HepG2 (cell line): ENCODE measurements at regions not wholly inside any gene's neighbourhood (a gene's known extent, or its start where the extent isn't known, plus 50 kb on each side); places are given as distances from the start of the nearest gene placed in this dataset.

ENCODE experiments used
- ATAC-seq: fragments of 200-7000 bp; cut with Tn5 transposase; 3 replicates; pipeline ENCODE4 v1.9.1; 2020; ENCODE audit warnings: mild to moderate bottlenecking, moderate library complexity
- BruUV-seq: library from RNA; stranded (reverse); fragments of 400-500 nt; replicated peaks from 2 replicates; lab custom pipeline; 2021; lab: Mats Ljungman, UMichigan
- CTCF ChIA-PET: fragments of 300-600 bp; formaldehyde crosslinking; extraction: SDS; loops from one replicate; lab custom pipeline; 2021; ENCODE audit warnings: low total read pairs, inconsistent platforms, low intra/inter-chr PET ratio; lab: Yijun Ruan, JAX
- POLR2A ChIA-PET: fragments of 350-600 bp; sonication (Branson Sonifier 250); formaldehyde crosslinking; loops from one replicate; lab custom pipeline; 2020; ENCODE audit warnings: antibody characterized with exemption, inconsistent platforms; lab: Yijun Ruan, JAX
- DNase-seq: peaks from one replicate; pipeline ENCODE4 v3.0.0-alpha.2; 2015; ENCODE audit warnings: low spot score
- FAIRE-seq: peaks from 3 replicates; lab custom pipeline; 2011; peaks lifted over from hg19 to GRCh38; lab: Jason Lieb, UNC
- H2AFZ ChIP-seq: one replicate; pipeline ENCODE4 v1.6.1; 2011; ENCODE audit warnings: low read length, inconsistent platforms
- H3K27ac ChIP-seq: fragments of 300-600 bp; 3 replicates; pipeline ENCODE4 v1.8.0; 2011; ENCODE audit warnings: mixed run types, mild to moderate bottlenecking, mixed read lengths, low read length, inconsistent platforms; ENCODE audit not compliant: insufficient read depth; ENCODE audit errors: extremely low read length
- H3K27me3 ChIP-seq, 2 experiments: fragments of 200-600 bp in 1 of 2; 2 replicates in 1 of 2; 3 replicates in 1 of 2; pipeline versions ENCODE4 v1.6.0 to v1.8.0; 2011; ENCODE audit warnings: low read length in 2 of 2, mild to moderate bottlenecking in 2 of 2, moderate library complexity in 2 of 2, inconsistent platforms in 1 of 2; ENCODE audit not compliant: insufficient read depth in 2 of 2, control insufficient read depth in 1 of 2
- H3K36me3 ChIP-seq, 2 experiments: fragments of 200-600 bp in 1 of 2; replicated peaks in 1 of 2; 2 replicates in 1 of 2; 3 replicates in 1 of 2; pipeline versions ENCODE4 v1.5.1 to v1.8.0; 2011; ENCODE audit warnings: low read length in 2 of 2, inconsistent platforms in 1 of 2; ENCODE audit not compliant: insufficient read depth in 2 of 2, control insufficient read depth in 1 of 2
- H3K4me1 ChIP-seq: 2 replicates; pipeline ENCODE4 v1.5.1; 2012; ENCODE audit warnings: low read length, inconsistent platforms; ENCODE audit not compliant: insufficient read depth
- H3K4me2 ChIP-seq: 2 replicates; pipeline ENCODE4 v1.6.0; 2011; ENCODE audit warnings: low read depth, low read length, inconsistent platforms
- H3K4me3 ChIP-seq, 3 experiments: fragments of 200-600 bp in 1 of 3; sonication (generic), shearing (Covaris generic) in 1 of 3; replicated peaks in 1 of 3; 2 replicates each; pipeline ENCODE4 v1.5.1; 2011 to 2016; ENCODE audit warnings: low read length in 3 of 3, inconsistent platforms in 2 of 3, low read depth in 2 of 3, mild to moderate bottlenecking in 2 of 3, control low read depth in 1 of 3, mixed read lengths in 1 of 3; ENCODE audit not compliant: insufficient read depth in 1 of 3
- H3K79me2 ChIP-seq: one replicate; pipeline ENCODE4 v1.6.1; 2011; ENCODE audit warnings: low read length, inconsistent platforms; ENCODE audit not compliant: insufficient read depth
- H3K9ac ChIP-seq: 2 replicates; pipeline ENCODE4 v1.6.0; 2011; ENCODE audit warnings: mild to moderate bottlenecking, low read depth, low read length, inconsistent platforms; ENCODE audit not compliant: insufficient read depth
- H3K9me3 ChIP-seq: 2 replicates; pipeline ENCODE4 v1.5.1; 2012; ENCODE audit warnings: mild to moderate bottlenecking, low read length
- H4K20me1 ChIP-seq: 2 replicates; pipeline ENCODE4 v1.6.0; 2011; ENCODE audit warnings: inconsistent platforms, mild to moderate bottlenecking, low read length, moderate library complexity; ENCODE audit not compliant: insufficient read depth
- DNMT1 ChIP-seq: sonication (generic); formaldehyde crosslinking; IDR thresholded peaks from 2 replicates; pipeline ENCODE4 v1.5.1; 2020; ENCODE audit warnings: mild to moderate bottlenecking, missing genetic modification reagents
- E2F2 ChIP-seq: sonication (generic); formaldehyde crosslinking; IDR thresholded peaks from 2 replicates; pipeline ENCODE4 v1.4.0; 2020; ENCODE audit warnings: missing genetic modification reagents, borderline replicate concordance
- HNRNPUL1 ChIP-seq: fragments of 200-400 bp; formaldehyde crosslinking; IDR thresholded peaks from 2 replicates; pipeline ENCODE4 v1.6.1; 2017; ENCODE audit warnings: low read depth, mild to moderate bottlenecking, low read length, moderate library complexity
- JDP2 ChIP-seq: sonication (generic); formaldehyde crosslinking; IDR thresholded peaks from 2 replicates; pipeline ENCODE4 v1.8.1; 2022; ENCODE audit warnings: missing genetic modification reagents, borderline replicate concordance
- MAFF ChIP-seq: IDR thresholded peaks from 2 replicates; pipeline ENCODE4 v1.6.1; 2011; ENCODE audit warnings: low read depth, low read length, improper control_type of control experiment
- MAFK ChIP-seq, 2 experiments: IDR thresholded peaks in 1 of 2; conservative IDR thresholded peaks in 1 of 2; 2 replicates each; pipeline ENCODE4 v1.6.1; 2011; ENCODE audit warnings: improper control_type of control experiment in 2 of 2, low read length in 2 of 2
- NONO ChIP-seq, 2 experiments: fragments of 450-650 bp in 1 of 2; sonication (generic) in 1 of 2; formaldehyde crosslinking in 1 of 2; IDR thresholded peaks in 1 of 2; conservative IDR thresholded peaks in 1 of 2; 2 replicates each; pipeline versions ENCODE4 v1.6.1 to v1.8.0; 2017 to 2022; ENCODE audit warnings: mild to moderate bottlenecking in 1 of 2, missing genetic modification reagents in 1 of 2, moderate library complexity in 1 of 2
- SYNCRIP ChIP-seq: fragments of 200-400 bp; formaldehyde crosslinking; IDR thresholded peaks from 2 replicates; pipeline ENCODE4 v1.6.1; 2018; ENCODE audit warnings: mild to moderate bottlenecking, low read depth, low read length; ENCODE audit not compliant: insufficient read depth
- ZBTB3 ChIP-seq: sonication (generic); formaldehyde crosslinking; IDR thresholded peaks from 2 replicates; pipeline ENCODE4 v1.4.0; 2020; ENCODE audit warnings: low read depth, mild to moderate bottlenecking, moderate library complexity, missing genetic modification reagents, borderline replicate concordance
- ZFP41 ChIP-seq: sonication (generic); formaldehyde crosslinking; IDR thresholded peaks from 2 replicates; pipeline ENCODE4 v1.4.0; 2020; ENCODE audit warnings: mild to moderate bottlenecking, missing genetic modification reagents, borderline replicate concordance
- ZMYM2 ChIP-seq: sonication (generic); formaldehyde crosslinking; IDR thresholded peaks from 2 replicates; pipeline ENCODE4 v1.8.0; 2022; ENCODE audit warnings: mild to moderate bottlenecking, missing genetic modification reagents
- ZNF121 ChIP-seq: sonication (generic); formaldehyde crosslinking; IDR thresholded peaks from 2 replicates; pipeline ENCODE4 v1.5.0; 2020; ENCODE audit warnings: mild to moderate bottlenecking, missing genetic modification reagents
- ZNF138 ChIP-seq: sonication (generic); formaldehyde crosslinking; IDR thresholded peaks from 2 replicates; pipeline ENCODE4 v1.5.0; 2020; ENCODE audit warnings: mild to moderate bottlenecking, low read depth, missing genetic modification reagents
- ZNF160 ChIP-seq: sonication (generic); formaldehyde crosslinking; IDR thresholded peaks from 2 replicates; pipeline ENCODE4 v1.8.0; 2022; ENCODE audit warnings: mild to moderate bottlenecking, inconsistent platforms, missing genetic modification reagents
- ZNF280D ChIP-seq: sonication (generic); formaldehyde crosslinking; IDR thresholded peaks from 2 replicates; pipeline ENCODE4 v1.5.1; 2020; ENCODE audit warnings: mild to moderate bottlenecking, missing genetic modification reagents
- ZNF44 ChIP-seq: sonication (generic); formaldehyde crosslinking; IDR thresholded peaks from 2 replicates; pipeline ENCODE4 v1.5.1; 2020; ENCODE audit warnings: mild to moderate bottlenecking, missing genetic modification reagents
- ZXDC ChIP-seq: sonication (generic); formaldehyde crosslinking; IDR thresholded peaks from 2 replicates; pipeline ENCODE4 v1.5.0; 2020; ENCODE audit warnings: mild to moderate bottlenecking, missing genetic modification reagents
- WGBS: methylation state at CpG from one replicate; pipeline ENCODE4 v1.1.6; 2017; ENCODE audit warnings: low lambda C conversion rate; 5-methylcytosine and 5-hydroxymethylcytosine counted together
- in situ Hi-C: cut with HindIII; loops from 2 replicates; pipeline ENCODE4 v1.10.0; 2017; ENCODE audit warnings: low pct_unique_long_range_greater_than_20kb; ENCODE audit not compliant: extremely low pct_ligation_motif_present
- intact Hi-C: fragments of 100-400 bp; cut with micrococcal nuclease; formaldehyde crosslinking; loops from one replicate; pipeline ENCODE4 v1.10.0; 2022; ENCODE audit not compliant: unreplicated experiment

- TF ChIP-seq JDP2 (CRISPR knock-in tag) = no peak
- no peak for TF ChIP-seq HNRNPUL1
- TF ChIP-seq ZNF160 (CRISPR knock-in tag) = no peak
- TF ChIP-seq ZMYM2 (CRISPR knock-in tag) = no peak
- TF ChIP-seq ZNF44 (CRISPR knock-in tag) = no peak
- TF ChIP-seq E2F2 (CRISPR knock-in tag) = no peak
- TF ChIP-seq NONO (IDR thresholded peaks at IDR 0.05) = no peak
- no peak for TF ChIP-seq NONO (CRISPR knock-in tag; conservative IDR thresholded peaks at IDR 0.05)
- TF ChIP-seq DNMT1 (CRISPR knock-in tag) = no peak
- no peak for TF ChIP-seq ZBTB3
- peak; percentile 95 for TF ChIP-seq MAFF
- TF ChIP-seq MAFK (conservative IDR thresholded peaks at IDR 0.05 in 1 of 2, IDR thresholded peaks at IDR 0.05 in 1 of 2; ENCODE audit: low read length in 2 of 2) = peak; percentile 87 to 96
- TF ChIP-seq ZFP41 (CRISPR knock-in tag) = no peak
- no peak for TF ChIP-seq SYNCRIP
- TF ChIP-seq ZNF280D (CRISPR knock-in tag) = no peak
- TF ChIP-seq ZNF138 = no peak
- TF ChIP-seq ZXDC (CRISPR knock-in tag) = no peak
- TF ChIP-seq ZNF121 (CRISPR knock-in tag) = no peak
- H3K36me3 ChIP-seq = no peaks in the 10 kb centered on the region
- no peaks in the 10 kb centered on the region for H4K20me1 ChIP-seq
- intact Hi-C loops (no loop called here), in situ Hi-C loops (no loop called here)
- no peak for ATAC-seq
- no peaks in the 10 kb centered on the region for H3K79me2 ChIP-seq
- no peaks in the 10 kb centered on the region for H3K27me3 ChIP-seq
- no peaks in the 10 kb centered on the region for H3K9me3 ChIP-seq
- WGBS = 2% methylated on average over 1 of the region's 1 CpG
- no TSS peak for BruUV-seq
- H3K4me3 ChIP-seq = no peak overlapping the region
- no peak for FAIRE-seq
- no peak overlapping the region for H3K4me2 ChIP-seq
- no peak for DNase-seq
- no peak overlapping the region for H2AFZ ChIP-seq
- ChIA-PET POLR2A (no interaction called here), CTCF (no interaction called here)
- H3K9ac ChIP-seq = no peak overlapping the region
- H3K27ac ChIP-seq = no peak overlapping the region
- H3K4me1 ChIP-seq = no peaks in the 10 kb centered on the region
These were observed 1518.2 kb downstream of the EFNA5 start for GRCh38 chr5:106152569-106152968.
